ENCODE measurements at regions not wholly inside any gene's neighbourhood (a gene's known extent, or its start where the extent isn't known, plus 50 kb on each side); places are given as distances from the start of the nearest gene placed in this dataset.

GRCh38 chr10:125379592-125379991 is 219.2 kb upstream of the CTBP2 start:
- no peak for TF ChIP-seq POLR2AphosphoS5 (IDR thresholded peaks at IDR 0.05)
- no peak for TF ChIP-seq POLR2A (IDR thresholded peaks at IDR 0.05)
- no peak for TF ChIP-seq CTCF (IDR thresholded peaks at IDR 0.05 in 8 of 11, conservative IDR thresholded peaks at IDR 0.05 in 3 of 11)
